Karpas-422 (cell line): ENCODE measurements at regions not wholly inside any gene's neighbourhood (a gene's known extent, or its start where the extent isn't known, plus 50 kb on each side); places are given as distances from the start of the nearest gene placed in this dataset.

Source experiments
- DNase-seq: peaks from one replicate; pipeline ENCODE4 v3.0.0-alpha.2; 2015
- H2AFZ ChIP-seq: fragments of 200-600 bp; sonication (generic); 2 replicates; pipeline ENCODE4 v1.6.1; 2014; ENCODE audit warnings: antibody characterized with exemption, low read length, mixed read lengths
- H3K27ac ChIP-seq: fragments of 200-600 bp; sonication (generic); 2 replicates; pipeline ENCODE4 v1.5.1; 2014; ENCODE audit warnings: mild to moderate bottlenecking, low read length, moderate library complexity
- H3K27me3 ChIP-seq: fragments of 200-600 bp; sonication (generic); 2 replicates; pipeline ENCODE4 v1.6.1; 2014; ENCODE audit warnings: low read length, mixed read lengths
- H3K36me3 ChIP-seq: fragments of 200-600 bp; sonication (generic); 2 replicates; pipeline ENCODE4 v1.6.1; 2014; ENCODE audit warnings: low read length, mixed read lengths; ENCODE audit not compliant: insufficient read depth
- H3K4me1 ChIP-seq: fragments of 200-600 bp; sonication (generic); 2 replicates; pipeline ENCODE4 v1.6.1; 2014; ENCODE audit warnings: mild to moderate bottlenecking, low read length, mixed read lengths
- H3K4me2 ChIP-seq: fragments of 200-600 bp; sonication (generic); 2 replicates; pipeline ENCODE4 v1.6.1; 2014; ENCODE audit warnings: low read length, low read depth, mild to moderate bottlenecking; ENCODE audit not compliant: poor library complexity, severe bottlenecking
- H3K4me3 ChIP-seq: fragments of 200-600 bp; sonication (generic); 2 replicates; pipeline ENCODE4 v1.5.1; 2014; ENCODE audit warnings: mild to moderate bottlenecking, antibody characterized with exemption, low read length, mixed read lengths
- H3K79me2 ChIP-seq: fragments of 200-600 bp; sonication (generic); 2 replicates; pipeline ENCODE4 v1.6.1; 2014; ENCODE audit warnings: mild to moderate bottlenecking, low read length, mixed read lengths
- H3K9ac ChIP-seq: fragments of 200-600 bp; sonication (generic); 2 replicates; pipeline ENCODE4 v1.6.0; 2014; ENCODE audit warnings: low read length
- H3K9me2 ChIP-seq: fragments of 200-600 bp; sonication (generic), shearing (Covaris generic); replicated peaks from 2 replicates; pipeline ENCODE4 v1.6.0; 2014; ENCODE audit warnings: mild to moderate bottlenecking, low read length, moderate library complexity; ENCODE audit not compliant: insufficient read depth
- H3K9me3 ChIP-seq: fragments of 300-700, 200-600 bp; sonication (generic); 2 replicates; pipeline ENCODE4 v1.6.1; 2014; ENCODE audit warnings: low read length, mixed read lengths
- H4K20me1 ChIP-seq: fragments of 200-600 bp; sonication (generic); 2 replicates; pipeline ENCODE4 v1.6.1; 2014; ENCODE audit warnings: mild to moderate bottlenecking, antibody characterized with exemption, low read length, low read depth; ENCODE audit not compliant: insufficient read depth

DNA sequence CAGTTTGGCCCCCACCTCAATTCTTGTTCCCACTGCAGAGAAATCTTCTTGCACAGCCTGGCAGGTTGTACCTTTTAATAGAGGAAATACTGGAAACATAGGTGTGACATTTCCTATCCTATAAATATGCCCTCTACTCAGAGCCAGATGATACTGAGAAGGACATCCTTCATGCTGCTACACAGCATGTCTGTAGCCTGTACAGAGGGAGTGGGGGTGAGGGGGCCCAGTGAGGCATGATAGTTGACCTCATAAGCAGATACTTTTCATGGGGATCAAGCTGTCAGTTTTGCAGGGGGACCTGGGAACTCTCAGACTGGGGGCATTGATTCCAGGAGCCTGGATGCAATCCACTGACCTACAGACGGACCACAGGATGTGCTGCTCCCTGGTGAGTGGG, 96.2 kb upstream of the TOP1 start:
- no peaks in the 10 kb centered on the region for H4K20me1 ChIP-seq
- H3K36me3 ChIP-seq: no peaks in the 10 kb centered on the region
- no peaks in the 10 kb centered on the region for H3K79me2 ChIP-seq
- H2AFZ ChIP-seq: no peak overlapping the region
- no peak overlapping the region for H3K4me3 ChIP-seq
- H3K27ac ChIP-seq: no peak overlapping the region
- H3K27me3 ChIP-seq: no peaks in the 10 kb centered on the region
- no peak overlapping the region for H3K4me2 ChIP-seq
- no peaks in the 10 kb centered on the region for H3K9me2 ChIP-seq
- no peaks in the 10 kb centered on the region for H3K9me3 ChIP-seq
- DNase-seq: no peak
- H3K4me1 ChIP-seq: peaks cover 51% of the 10 kb centered on the region
- no peak overlapping the region for H3K9ac ChIP-seq

DNA sequence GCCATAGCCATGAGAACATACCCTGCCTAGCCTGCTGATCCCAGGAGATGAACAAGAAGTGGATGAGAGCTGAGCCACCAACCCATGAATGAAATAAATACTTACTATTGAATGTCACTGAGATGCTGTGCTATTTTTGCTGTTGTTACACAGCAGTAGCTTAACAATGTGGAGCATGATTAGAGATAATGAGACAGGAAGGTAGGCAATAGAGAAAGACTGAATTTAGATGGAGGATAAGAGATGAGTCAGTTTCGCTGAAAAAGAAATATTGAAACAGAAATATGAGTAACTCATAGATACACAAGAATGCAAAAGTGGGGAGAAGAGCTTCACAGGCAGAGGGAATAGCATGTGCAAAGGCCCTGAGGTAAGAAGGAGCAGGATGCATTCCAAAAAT, 94.9 kb upstream of the TOP1 start:
- no peak for DNase-seq
- Histone ChIP-seq H3K9ac (no peak overlapping the region), H3K9me3 (no peaks in the 10 kb centered on the region), H3K36me3 (no peaks in the 10 kb centered on the region), H2AFZ (no peak overlapping the region), H3K27ac (no peak overlapping the region), H3K79me2 (no peaks in the 10 kb centered on the region), H3K4me1 (peaks cover 48% of the 10 kb centered on the region), H3K4me2 (no peak overlapping the region), H3K27me3 (no peaks in the 10 kb centered on the region), H3K4me3 (no peak overlapping the region), H3K9me2 (no peaks in the 10 kb centered on the region), H4K20me1 (no peaks in the 10 kb centered on the region)

DNA sequence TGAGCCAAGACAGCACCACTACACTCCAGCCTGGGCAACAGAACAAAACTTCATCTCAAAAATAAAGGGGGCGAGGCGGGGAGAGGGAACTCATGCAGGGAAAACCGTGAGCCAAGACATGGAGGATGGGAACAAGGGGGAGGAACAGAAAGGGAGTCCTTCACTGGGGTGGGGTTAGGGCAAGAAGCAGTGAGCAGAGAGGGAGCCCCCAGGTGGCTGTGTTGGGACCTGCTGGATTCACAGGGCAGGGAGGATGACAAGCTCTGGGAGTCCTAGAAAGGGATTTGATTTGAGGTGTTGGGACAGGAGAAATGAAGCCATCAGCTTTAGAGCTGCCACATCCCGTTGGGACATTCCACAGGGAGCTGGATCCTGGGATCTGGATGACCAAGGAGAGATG, 90.6 kb upstream of the TOP1 start:
- Histone ChIP-seq H2AFZ (no peak overlapping the region; the same call in 1 of the 2 replicates), H3K27me3 (no peaks in the 10 kb centered on the region), H3K9me3 (no peaks in the 10 kb centered on the region), H3K36me3 (no peaks in the 10 kb centered on the region), H3K27ac (no peak overlapping the region), H3K4me3 (no peak overlapping the region), H3K9ac (no peak overlapping the region), H3K4me2 (no peak overlapping the region), H4K20me1 (no peaks in the 10 kb centered on the region), H3K4me1 (peaks cover 60% of the 10 kb centered on the region), H3K79me2 (no peaks in the 10 kb centered on the region), H3K9me2 (no peaks in the 10 kb centered on the region)
- DNase-seq: peak; percentile 81

DNA sequence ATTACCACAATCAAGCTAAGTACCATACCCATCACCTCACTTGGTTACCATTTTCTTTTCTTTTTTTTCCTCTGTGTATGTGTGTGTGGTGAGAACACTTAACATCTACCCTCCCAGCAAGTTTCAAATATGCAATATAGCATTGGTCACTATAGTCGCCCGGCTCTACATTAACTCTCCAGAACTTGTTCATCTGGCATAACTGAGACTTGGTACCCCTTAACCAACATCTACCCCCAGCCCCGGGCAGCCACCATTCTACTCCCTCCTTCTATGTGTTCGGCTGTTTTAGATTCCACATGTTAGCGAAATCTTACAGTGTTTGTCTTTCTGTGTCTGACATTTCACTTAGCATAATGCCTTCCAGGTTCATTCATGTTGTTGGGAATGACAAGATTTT, 89.0 kb upstream of the TOP1 start:
- H3K4me1 ChIP-seq: peaks cover 75% of the 10 kb centered on the region
- no peaks in the 10 kb centered on the region for H3K27me3 ChIP-seq
- no peak overlapping the region for H2AFZ ChIP-seq
- peak overlapping the region; percentile 91 for H3K27ac ChIP-seq
- no peaks in the 10 kb centered on the region for H3K9me2 ChIP-seq
- H3K9ac ChIP-seq: no peak overlapping the region
- no peak overlapping the region for H3K4me2 ChIP-seq
- H4K20me1 ChIP-seq: no peaks in the 10 kb centered on the region
- no peak overlapping the region for H3K4me3 ChIP-seq
- DNase-seq: no peak
- H3K79me2 ChIP-seq: no peaks in the 10 kb centered on the region
- H3K9me3 ChIP-seq: no peaks in the 10 kb centered on the region
- no peaks in the 10 kb centered on the region for H3K36me3 ChIP-seq

DNA sequence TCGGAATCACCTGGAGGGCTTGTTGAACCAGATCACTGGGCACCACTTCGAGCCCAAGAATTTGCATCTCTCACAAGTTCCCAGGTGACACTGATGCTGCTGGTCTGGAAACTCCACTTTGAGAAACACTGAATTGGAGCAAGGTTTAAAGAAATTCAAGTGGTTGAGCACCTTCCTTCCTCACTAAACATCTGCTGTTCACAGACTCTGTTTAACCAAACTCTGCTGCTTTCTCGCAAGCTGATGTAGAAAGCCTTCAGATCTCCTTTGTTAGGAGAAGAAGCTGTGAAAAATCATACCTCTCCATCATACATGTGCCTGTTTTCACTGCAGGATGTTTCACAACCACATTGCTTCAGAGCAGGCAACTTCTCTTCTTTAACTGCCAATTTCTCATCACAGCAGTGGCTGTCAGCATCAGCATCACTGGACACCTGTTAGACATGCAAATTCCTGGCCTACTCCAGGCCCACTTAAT, 87.5 kb upstream of the TOP1 start:
- Histone ChIP-seq H3K4me1 (peaks cover 79% of the 10 kb centered on the region), H3K27me3 (no peaks in the 10 kb centered on the region), H3K9ac (peak overlapping the region; percentile 13), H3K27ac (peak overlapping the region; percentile 91), H2AFZ (0 out of 2 replicates have a peak overlapping the region, but pooled peaks have one; percentile 8), H3K4me3 (peak overlapping the region; percentile 8; the same call in 1 of the 2 replicates), H3K9me3 (no peaks in the 10 kb centered on the region), H4K20me1 (no peaks in the 10 kb centered on the region), H3K79me2 (no peaks in the 10 kb centered on the region), H3K4me2 (peak overlapping the region; percentile 59), H3K36me3 (no peaks in the 10 kb centered on the region), H3K9me2 (no peaks in the 10 kb centered on the region)
- DNase-seq: peak; percentile 87

DNA sequence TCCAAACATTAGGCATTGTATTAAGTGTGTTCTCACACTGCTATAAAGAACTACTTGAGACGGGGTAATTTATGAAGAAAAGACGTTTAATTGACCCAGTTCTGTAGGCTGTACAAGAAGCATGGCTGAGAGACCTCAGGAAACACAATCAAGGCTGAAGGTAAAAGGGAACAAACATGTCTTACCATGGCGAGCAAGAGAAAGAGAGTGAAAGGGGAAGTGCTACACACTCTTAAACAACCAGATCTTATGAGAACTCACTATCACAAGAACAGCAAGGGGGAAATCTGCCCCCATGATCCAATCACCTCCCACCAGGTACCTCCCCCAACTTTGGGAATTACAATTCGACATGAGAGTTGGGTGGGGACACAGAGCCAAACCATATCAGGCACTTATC, 86.6 kb upstream of the TOP1 start:
- Histone ChIP-seq H3K9me2 (no peaks in the 10 kb centered on the region), H3K9ac (peak overlapping the region; percentile 13), H3K9me3 (no peaks in the 10 kb centered on the region), H2AFZ (peak overlapping the region; percentile 90), H3K79me2 (no peaks in the 10 kb centered on the region), H3K4me2 (peak overlapping the region; percentile 59), H3K4me1 (peaks cover 75% of the 10 kb centered on the region), H3K27ac (peak overlapping the region; percentile 91), H3K27me3 (no peaks in the 10 kb centered on the region), H3K36me3 (no peaks in the 10 kb centered on the region), H3K4me3 (0 out of 2 replicates have a peak overlapping the region, but pooled peaks have one; percentile 3), H4K20me1 (no peaks in the 10 kb centered on the region)
- DNase-seq: peak; percentile 82

DNA sequence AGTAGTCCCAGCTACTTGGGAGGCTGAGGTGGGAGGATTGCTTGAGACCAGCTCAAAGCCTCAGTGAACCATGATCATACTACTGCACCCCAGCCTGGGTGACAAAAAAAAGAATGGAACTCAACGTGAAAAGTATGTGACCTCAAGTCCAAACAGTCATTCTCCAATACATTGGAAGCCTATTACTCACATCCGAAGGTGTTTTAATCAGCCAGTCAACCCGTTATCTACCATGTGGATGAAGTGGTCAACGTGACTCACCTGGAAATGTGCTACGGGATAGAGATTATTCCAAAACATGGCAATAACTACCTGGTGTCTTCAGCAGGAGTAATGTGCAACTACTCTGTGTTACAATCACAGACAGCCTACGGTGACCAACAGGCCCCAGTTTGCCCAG, 85.8 kb upstream of the TOP1 start:
- DNase-seq: no peak
- peaks cover 73% of the 10 kb centered on the region for H3K4me1 ChIP-seq
- peak overlapping the region; percentile 91 for H3K27ac ChIP-seq
- no peaks in the 10 kb centered on the region for H3K36me3 ChIP-seq
- no peak overlapping the region for H3K4me2 ChIP-seq
- H3K27me3 ChIP-seq: no peaks in the 10 kb centered on the region
- no peaks in the 10 kb centered on the region for H3K79me2 ChIP-seq
- no peak overlapping the region for H3K9ac ChIP-seq
- no peaks in the 10 kb centered on the region for H4K20me1 ChIP-seq
- no peak overlapping the region for H2AFZ ChIP-seq
- no peaks in the 10 kb centered on the region for H3K9me3 ChIP-seq
- H3K4me3 ChIP-seq: no peak overlapping the region
- no peaks in the 10 kb centered on the region for H3K9me2 ChIP-seq

DNA sequence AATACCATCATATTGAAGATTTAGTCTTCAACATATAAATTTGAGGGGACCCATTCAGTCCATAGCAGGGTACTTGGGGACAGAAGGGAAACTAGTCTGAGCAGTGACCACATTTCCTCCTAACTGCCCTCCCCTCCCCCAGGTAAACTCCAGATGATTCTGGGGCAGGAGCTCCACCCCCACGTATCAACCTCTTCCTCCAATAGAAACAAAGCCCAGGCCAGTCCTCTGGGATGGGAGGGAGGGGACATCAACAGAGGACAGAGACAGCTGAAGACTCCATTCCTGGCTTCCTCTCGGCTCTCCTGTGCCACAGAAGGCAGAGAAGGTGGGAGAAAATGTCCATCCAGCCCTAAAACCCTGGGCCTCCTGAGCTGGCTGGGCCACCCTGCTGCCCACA, 85.0 kb upstream of the TOP1 start:
- H2AFZ ChIP-seq: peak overlapping the region; percentile 23; the same call in 1 of the 2 replicates
- DNase-seq: no peak
- H3K9me3 ChIP-seq: no peaks in the 10 kb centered on the region
- no peaks in the 10 kb centered on the region for H4K20me1 ChIP-seq
- no peaks in the 10 kb centered on the region for H3K27me3 ChIP-seq
- H3K4me1 ChIP-seq: peaks cover 67% of the 10 kb centered on the region
- no peaks in the 10 kb centered on the region for H3K36me3 ChIP-seq
- peak overlapping the region; percentile 37 for H3K9ac ChIP-seq
- no peak overlapping the region for H3K4me3 ChIP-seq
- peak overlapping the region; percentile 91 for H3K27ac ChIP-seq
- no peaks in the 10 kb centered on the region for H3K9me2 ChIP-seq
- H3K79me2 ChIP-seq: no peaks in the 10 kb centered on the region
- peak overlapping the region; percentile 37 for H3K4me2 ChIP-seq

DNA sequence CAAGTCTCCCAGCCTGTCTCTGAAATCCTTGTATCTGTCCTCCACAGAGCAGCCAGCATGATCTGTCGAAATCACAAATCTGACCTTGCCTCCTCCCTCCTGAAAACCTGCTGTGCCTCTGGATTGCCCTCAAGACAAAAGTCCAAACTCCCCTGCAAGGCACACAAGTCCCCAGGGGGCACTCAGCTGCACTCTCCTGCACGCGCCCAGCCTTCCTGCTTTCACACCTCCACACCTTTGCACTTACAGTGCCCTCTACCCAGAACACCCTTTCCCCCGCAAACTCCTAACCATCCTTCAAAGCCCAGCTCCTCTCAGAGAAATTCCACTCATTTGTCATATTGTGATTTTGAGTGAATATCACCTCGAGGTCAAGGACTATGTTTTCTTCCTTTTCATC, 83.4 kb upstream of the TOP1 start:
- Histone ChIP-seq H3K9ac (no peak overlapping the region), H3K27ac (no peak overlapping the region), H3K4me2 (no peak overlapping the region), H3K27me3 (no peaks in the 10 kb centered on the region), H3K9me2 (no peaks in the 10 kb centered on the region), H3K9me3 (no peaks in the 10 kb centered on the region), H3K4me1 (peaks cover 54% of the 10 kb centered on the region), H3K79me2 (no peaks in the 10 kb centered on the region), H4K20me1 (no peaks in the 10 kb centered on the region), H3K4me3 (no peak overlapping the region), H3K36me3 (no peaks in the 10 kb centered on the region), H2AFZ (no peak overlapping the region)
- DNase-seq: no peak
